K562 (cell line): ENCODE measurements at regions not wholly inside any gene's neighbourhood (a gene's known extent, or its start where the extent isn't known, plus 50 kb on each side); places are given as distances from the start of the nearest gene placed in this dataset.

Experiments
- ATAC-seq: fragments of 200-7000 bp; cut with Tn5 transposase; 3 replicates; pipeline ENCODE4 v1.9.1; 2020; ENCODE audit warnings: moderate library complexity
- BruUV-seq: library from RNA; stranded (reverse); fragments of 400-500 nt; replicated peaks from 2 replicates; lab custom pipeline; 2021; lab: Mats Ljungman, UMichigan
- CTCF ChIA-PET: fragments of 300-600 bp; formaldehyde crosslinking; extraction: SDS; loops from one replicate; lab custom pipeline; 2021; ENCODE audit warnings: low intra/inter-chr PET ratio; lab: Yijun Ruan, JAX
- POLR2A ChIA-PET: fragments of 300-600, 350-650 bp; sonication (Branson Sonifier 250); formaldehyde crosslinking; extraction: SDS; loops from one replicate; lab custom pipeline; 2021; ENCODE audit warnings: antibody characterized with exemption, inconsistent platforms; lab: Yijun Ruan, JAX
- DNase-seq, 4 experiments: peaks; one replicate each; pipeline versions ENCODE4 v3.0.0 to v3.0.0-alpha.2; 2011 to 2018; ENCODE audit warnings: low spot score in 3 of 4, mixed read lengths in 3 of 4; ENCODE audit errors: extremely low read depth in 1 of 4
- FAIRE-seq: peaks from 2 replicates; lab custom pipeline; 2011; peaks lifted over from hg19 to GRCh38; lab: Jason Lieb, UNC
- H2AFZ ChIP-seq: 2 replicates; pipeline ENCODE4 v1.6.0; 2011; ENCODE audit warnings: low read depth, low read length, control low read depth, inconsistent platforms
- H3K27ac ChIP-seq: fragments of 200-600 bp; 3 replicates; pipeline ENCODE4 v1.8.0; 2011; ENCODE audit warnings: low read depth, mild to moderate bottlenecking, control low read depth, inconsistent platforms, low read length, moderate library complexity, mixed read lengths; ENCODE audit errors: extremely low read depth
- H3K27me3 ChIP-seq, 2 experiments: fragments of 300-600 bp in 1 of 2; 2 replicates in 1 of 2; 3 replicates in 1 of 2; pipeline versions ENCODE4 v1.6.0 to v1.8.0; 2011; ENCODE audit warnings: inconsistent platforms in 2 of 2, low read length in 2 of 2, mild to moderate bottlenecking in 1 of 2, mixed read lengths in 1 of 2, moderate library complexity in 1 of 2; ENCODE audit not compliant: control insufficient read depth in 2 of 2, insufficient read depth in 2 of 2
- H3K36me3 ChIP-seq: fragments of 300-600 bp; 3 replicates; pipeline ENCODE4 v1.8.0; 2011; ENCODE audit warnings: mild to moderate bottlenecking, low read length, inconsistent platforms; ENCODE audit not compliant: control insufficient read depth, insufficient read depth
- H3K4me1 ChIP-seq, 2 experiments: fragments of 200-600 bp in 1 of 2; replicated peaks in 1 of 2; 2 replicates in 1 of 2; 3 replicates in 1 of 2; pipeline versions ENCODE4 v1.5.1 to v1.8.0; 2011; ENCODE audit warnings: inconsistent platforms in 2 of 2, low read length in 2 of 2, mild to moderate bottlenecking in 1 of 2, mixed read lengths in 1 of 2, moderate library complexity in 1 of 2; ENCODE audit not compliant: control insufficient read depth in 2 of 2, insufficient read depth in 2 of 2
- H3K4me2 ChIP-seq: 2 replicates; pipeline ENCODE4 v1.6.1; 2011; ENCODE audit warnings: low read length, control low read depth, inconsistent platforms, mixed read lengths; ENCODE audit not compliant: insufficient read depth
- H3K4me3 ChIP-seq: fragments of 200-600 bp; sonication (generic), shearing (Covaris generic); 2 replicates; pipeline ENCODE4 v1.5.1; 2016; ENCODE audit warnings: control low read depth, inconsistent platforms
- H3K79me2 ChIP-seq: fragments of 200-600 bp; 3 replicates; pipeline ENCODE4 v1.8.0; 2011; ENCODE audit warnings: low read length, inconsistent platforms; ENCODE audit not compliant: control insufficient read depth, insufficient read depth
- H3K9ac ChIP-seq, 2 experiments: 2 replicates each; pipeline versions ENCODE4 v1.6.0 to v1.6.1; 2011; ENCODE audit warnings: low read depth in 2 of 2, low read length in 2 of 2, control low read depth in 1 of 2, inconsistent platforms in 1 of 2, mild to moderate bottlenecking in 1 of 2, mixed read lengths in 1 of 2; ENCODE audit not compliant: insufficient read depth in 1 of 2
- H3K9me1 ChIP-seq: one replicate; pipeline ENCODE4 v1.6.0; 2011; ENCODE audit warnings: inconsistent platforms, mild to moderate bottlenecking, low read length, moderate library complexity; ENCODE audit not compliant: control insufficient read depth, insufficient read depth
- H3K9me3 ChIP-seq: replicated peaks from 2 replicates; pipeline ENCODE4 v1.5.1; 2011; ENCODE audit warnings: low read depth, low read length, inconsistent platforms; ENCODE audit not compliant: control insufficient read depth, insufficient read depth
- H4K20me1 ChIP-seq: replicated peaks from 2 replicates; pipeline ENCODE4 v1.6.1; 2011; ENCODE audit warnings: low read length, inconsistent platforms, mixed read lengths; ENCODE audit not compliant: control insufficient read depth, insufficient read depth
- BCOR ChIP-seq: fragments of 450-650 bp; IDR thresholded peaks from 2 replicates; pipeline ENCODE4 v1.6.1; 2016
- CCAR2 ChIP-seq: fragments of 200-400 bp; formaldehyde crosslinking; IDR thresholded peaks from 2 replicates; pipeline ENCODE4 v1.6.1; 2017; ENCODE audit warnings: mild to moderate bottlenecking, low read depth, low read length
- FOXK2 ChIP-seq, 2 experiments: fragments of 450-650 bp; IDR thresholded peaks in 1 of 2; conservative IDR thresholded peaks in 1 of 2; 2 replicates each; pipeline ENCODE4 v1.6.1; 2016; ENCODE audit warnings: low read depth in 2 of 2, mild to moderate bottlenecking in 1 of 2
- HDAC1 ChIP-seq, 2 experiments: fragments of 450-650 bp; IDR thresholded peaks; 2 replicates each; pipeline ENCODE4 v1.6.1; 2016 to 2017; ENCODE audit warnings: inconsistent platforms in 1 of 2, mild to moderate bottlenecking in 1 of 2, moderate library complexity in 1 of 2
- HES1 ChIP-seq: fragments of 450-650 bp; IDR thresholded peaks from 2 replicates; pipeline ENCODE4 v1.6.1; 2016; ENCODE audit warnings: low read depth, mild to moderate bottlenecking, moderate library complexity
- ILF3 ChIP-seq: fragments of 450-650 bp; IDR thresholded peaks from 2 replicates; pipeline ENCODE4 v1.6.1; 2018; ENCODE audit warnings: antibody characterized with exemption, mild to moderate bottlenecking, moderate library complexity, borderline replicate concordance
- MCM2 ChIP-seq: fragments of 450-650 bp; IDR thresholded peaks from 2 replicates; pipeline ENCODE4 v1.6.1; 2017; ENCODE audit warnings: low read depth, mild to moderate bottlenecking
- NFRKB ChIP-seq: fragments of 450-650 bp; IDR thresholded peaks from 2 replicates; pipeline ENCODE4 v1.6.1; 2016; ENCODE audit warnings: low read depth
- NR4A1 ChIP-seq, 2 experiments: fragments of 250-450 bp in 1 of 2; fragments of 450-650 bp in 1 of 2; sonication (Bioruptor Pico) in 1 of 2; IDR thresholded peaks; 2 replicates each; pipeline versions ENCODE4 v1.4.0 to v1.6.1; 2016 to 2020; ENCODE audit warnings: mild to moderate bottlenecking in 2 of 2, missing compliant biosample characterization in 1 of 2, missing genetic modification characterization in 1 of 2, moderate library complexity in 1 of 2
- SRSF7 ChIP-seq: fragments of 200-400 bp; formaldehyde crosslinking; optimal IDR thresholded peaks from 2 replicates; pipeline ENCODE3; 2017; ENCODE audit warnings: mild to moderate bottlenecking, low read depth, low read length
- TFAP4 ChIP-seq: sonication (generic); formaldehyde crosslinking; IDR thresholded peaks from 2 replicates; pipeline ENCODE4 v1.8.0; 2022; ENCODE audit warnings: missing genetic modification reagents, mild to moderate bottlenecking, moderate library complexity, borderline replicate concordance
- TRIM24 ChIP-seq, 2 experiments: fragments of 450-650 bp; IDR thresholded peaks; 2 replicates each; pipeline ENCODE4 v1.6.1; 2016
- USF1 ChIP-seq: sonication (generic); formaldehyde crosslinking; IDR thresholded peaks from 2 replicates; pipeline ENCODE4 v1.9.0; 2022; ENCODE audit warnings: mild to moderate bottlenecking, missing genetic modification reagents
- WGBS: fragments of 100-300 bp; shearing (Covaris generic); methylation state at CpG from one replicate; pipeline ENCODE4 v1.1.6; 2016; ENCODE audit warnings: low coverage, mixed read lengths; ENCODE audit not compliant: insufficient coverage; ENCODE audit errors: missing lambda C conversion rate; 5-methylcytosine and 5-hydroxymethylcytosine counted together
- in situ Hi-C: fragments of 300-500 bp; cut with MboI; formaldehyde crosslinking; loops from 4 replicates; pipeline ENCODE4 v1.15.0; 2018; ENCODE audit warnings: inconsistent platforms, mixed read lengths
- intact Hi-C: fragments of 100-400 bp; cut with micrococcal nuclease; formaldehyde crosslinking; loops from 2 replicates; pipeline ENCODE4 v1.14.2; 2022

GRCh38 chr4:187158003-187158402 lies 434.3 kb upstream of the FAT1 start:
- intact Hi-C loops (no loop called here), in situ Hi-C loops (no loop called here)
- 5% methylated on average over 10 of the region's 10 CpGs for WGBS
- Histone ChIP-seq H3K27me3 (no peaks in the 10 kb centered on the region), H3K27ac (no peak overlapping the region), H3K36me3 (no peaks in the 10 kb centered on the region), H3K4me3 (no peak overlapping the region), H2AFZ (peak overlapping the region; percentile 78), H3K4me2 (peak overlapping the region; percentile 64), H3K4me1 (0 out of 5 replicates have a peak, but pooled peaks cover 0 to 3% of the 10 kb centered on the region in 2 experiments), H4K20me1 (no peaks in the 10 kb centered on the region), H3K9me1 (no peaks in the 10 kb centered on the region), H3K9ac (no peak overlapping the region), H3K79me2 (no peaks in the 10 kb centered on the region), H3K9me3 (no peaks in the 10 kb centered on the region)
- FAIRE-seq (no peak), DNase-seq (no peak), ATAC-seq (peak; percentile 64; the same call in 2 of the 3 replicates)
- no peak for TF ChIP-seq NR4A1 (CRISPR knock-in tag; IDR thresholded peaks at IDR 0.05)
- TF ChIP-seq NR4A1 (tag; IDR thresholded peaks at IDR 0.05) = no peak
- no peak for TF ChIP-seq MCM2
- no peak for TF ChIP-seq USF1 (CRISPR knock-in tag)
- TF ChIP-seq TFAP4 (CRISPR knock-in tag) = no peak
- no peak for TF ChIP-seq TRIM24 (IDR thresholded peaks at IDR 0.05)
- no peak for TF ChIP-seq CCAR2
- no peak for TF ChIP-seq ILF3
- TF ChIP-seq BCOR = no peak
- no peak for TF ChIP-seq HDAC1 (IDR thresholded peaks at IDR 0.05)
- TF ChIP-seq SRSF7 = no peak
- no peak for TF ChIP-seq FOXK2 (conservative IDR thresholded peaks at IDR 0.05 in 1 of 2, IDR thresholded peaks at IDR 0.05 in 1 of 2; ENCODE audit: low read depth in 2 of 2)
- TF ChIP-seq HES1 = no peak
- TF ChIP-seq NFRKB = no peak
- BruUV-seq = no TSS peak
- POLR2A ChIA-PET = no interaction called here
- CTCF ChIA-PET = interaction anchor here (0.6 kb wide), 1 partner anchor 434 kb away, joined by 5 read pairs; the partner anchor contains the start of gene FAT1
